ENCODE measurements at regions not wholly inside any gene's neighbourhood (a gene's known extent, or its start where the extent isn't known, plus 50 kb on each side); places are given as distances from the start of the nearest gene placed in this dataset.

- no peak overlapping the region for H3K27ac Mint-ChIP-seq (ENCODE audit: unreplicated experiment)
- intact Hi-C loops (cut with micrococcal nuclease; ENCODE audit: unreplicated experiment), result no loop called here
- no peak overlapping the region for H3K4me3 Mint-ChIP-seq (ENCODE audit: low read depth, unreplicated experiment)
- CTCF ChIA-PET, result no interaction called here
- TF ChIP-seq, protein P1, sequence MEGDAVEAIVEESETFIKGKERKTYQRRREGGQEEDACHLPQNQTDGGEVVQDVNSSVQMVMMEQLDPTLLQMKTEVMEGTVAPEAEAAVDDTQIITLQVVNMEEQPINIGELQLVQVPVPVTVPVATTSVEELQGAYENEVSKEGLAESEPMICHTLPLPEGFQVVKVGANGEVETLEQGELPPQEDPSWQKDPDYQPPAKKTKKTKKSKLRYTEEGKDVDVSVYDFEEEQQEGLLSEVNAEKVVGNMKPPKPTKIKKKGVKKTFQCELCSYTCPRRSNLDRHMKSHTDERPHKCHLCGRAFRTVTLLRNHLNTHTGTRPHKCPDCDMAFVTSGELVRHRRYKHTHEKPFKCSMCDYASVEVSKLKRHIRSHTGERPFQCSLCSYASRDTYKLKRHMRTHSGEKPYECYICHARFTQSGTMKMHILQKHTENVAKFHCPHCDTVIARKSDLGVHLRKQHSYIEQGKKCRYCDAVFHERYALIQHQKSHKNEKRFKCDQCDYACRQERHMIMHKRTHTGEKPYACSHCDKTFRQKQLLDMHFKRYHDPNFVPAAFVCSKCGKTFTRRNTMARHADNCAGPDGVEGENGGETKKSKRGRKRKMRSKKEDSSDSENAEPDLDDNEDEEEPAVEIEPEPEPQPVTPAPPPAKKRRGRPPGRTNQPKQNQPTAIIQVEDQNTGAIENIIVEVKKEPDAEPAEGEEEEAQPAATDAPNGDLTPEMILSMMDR (IDR thresholded peaks at IDR 0.05; ENCODE audit: unreplicated experiment), result no peak
- peaks cover 15% of the 10 kb centered on the region for H3K9me3 Mint-ChIP-seq (ENCODE audit: low read depth, unreplicated experiment)
- DNase-seq, result no peak
- H3K4me1 Mint-ChIP-seq (ENCODE audit: low read depth, unreplicated experiment), result no peaks in the 10 kb centered on the region
- no peaks in the 10 kb centered on the region for H3K36me3 Mint-ChIP-seq (ENCODE audit: insufficient read depth, unreplicated experiment)
- BruUV-seq (replicated peaks), result no TSS peak
- H3K27me3 Mint-ChIP-seq (ENCODE audit: unreplicated experiment), result no peaks in the 10 kb centered on the region
These were observed 1540.5 kb downstream of the UQCRFS1 start for GRCh38 chr19:27672309-27673047.

- Mint-ChIP-seq H3K9me3 (ENCODE audit: low read depth, unreplicated experiment) (peaks cover 12% of the 10 kb centered on the region), H3K36me3 (ENCODE audit: insufficient read depth, unreplicated experiment) (no peaks in the 10 kb centered on the region), H3K4me3 (ENCODE audit: low read depth, unreplicated experiment) (no peak overlapping the region), H3K27me3 (ENCODE audit: unreplicated experiment) (no peaks in the 10 kb centered on the region), H3K4me1 (ENCODE audit: low read depth, unreplicated experiment) (no peaks in the 10 kb centered on the region), H3K27ac (ENCODE audit: unreplicated experiment) (no peak overlapping the region)
- CTCF ChIA-PET, result no interaction called here
- intact Hi-C loops (cut with micrococcal nuclease; ENCODE audit: unreplicated experiment), result no loop called here
- DNase-seq, result no peak
- no TSS peak for BruUV-seq (replicated peaks)
- TF ChIP-seq, protein P1 (IDR thresholded peaks at IDR 0.05; ENCODE audit: unreplicated experiment), result no peak
These were observed 1541.1 kb downstream of the UQCRFS1 start for GRCh38 chr19:27671876-27672275.

- CTCF ChIA-PET, result no interaction called here
These were observed 1552.5 kb downstream of the UQCRFS1 start for GRCh38 chr19:27660428-27660827.

DNA sequence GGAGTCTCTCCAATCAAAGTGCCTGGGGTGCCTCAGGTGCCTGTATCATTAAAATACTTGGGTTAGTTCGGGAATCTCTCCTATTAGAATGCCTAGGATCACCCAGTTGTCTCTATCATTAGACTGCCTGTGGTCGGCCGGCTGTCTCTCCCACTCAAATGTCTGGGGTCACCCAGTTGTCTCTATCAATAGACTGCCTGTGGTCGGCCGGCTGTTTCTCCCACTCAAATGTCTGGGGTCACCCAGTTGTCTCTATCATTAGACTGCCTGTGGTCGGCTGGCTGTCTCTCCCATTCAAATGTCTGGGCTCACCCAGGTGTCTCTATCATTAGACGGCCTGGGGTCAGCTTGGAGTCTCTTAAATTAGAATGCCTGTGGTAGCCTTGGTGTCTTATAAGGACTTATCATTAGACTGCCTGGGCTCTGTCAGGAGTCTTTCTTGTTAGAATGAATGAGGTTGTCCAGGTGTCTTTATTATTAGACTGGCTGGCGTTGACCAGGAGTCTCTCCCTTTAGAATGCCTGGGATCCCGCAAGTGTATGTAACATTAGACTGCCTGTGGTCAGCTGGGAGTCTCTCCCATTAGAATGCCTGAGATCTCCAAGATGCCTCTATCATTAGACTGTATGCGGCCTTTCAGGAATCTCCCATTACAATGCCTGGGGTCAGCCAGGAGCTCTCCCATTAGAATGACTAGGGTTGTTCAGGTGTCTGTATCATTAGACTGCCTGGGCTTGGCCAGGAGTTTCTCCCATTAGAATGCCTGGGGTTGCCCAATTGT lies 1555.5 kb downstream of the UQCRFS1 start:
- TF ChIP-seq, protein P1 (IDR thresholded peaks at IDR 0.05; ENCODE audit: unreplicated experiment), result no peak
- H3K9me3 Mint-ChIP-seq (ENCODE audit: low read depth, unreplicated experiment), result peaks cover 21% of the 10 kb centered on the region
- H3K36me3 Mint-ChIP-seq (ENCODE audit: insufficient read depth, unreplicated experiment), result no peaks in the 10 kb centered on the region
- no peak overlapping the region for H3K27ac Mint-ChIP-seq (ENCODE audit: unreplicated experiment)
- H3K4me1 Mint-ChIP-seq (ENCODE audit: low read depth, unreplicated experiment), result no peaks in the 10 kb centered on the region
- no peaks in the 10 kb centered on the region for H3K27me3 Mint-ChIP-seq (ENCODE audit: unreplicated experiment)
- intact Hi-C loops (cut with micrococcal nuclease; ENCODE audit: unreplicated experiment), result no loop called here
- no TSS peak for BruUV-seq (replicated peaks)
- CTCF ChIA-PET, result no interaction called here
- no peak for DNase-seq
- H3K4me3 Mint-ChIP-seq (ENCODE audit: low read depth, unreplicated experiment), result no peak overlapping the region

More at GRCh38 chr19:27660428-27660827, 1552.5 kb downstream of the UQCRFS1 start:
- DNase-seq, result no peak
- Mint-ChIP-seq H3K36me3 (ENCODE audit: insufficient read depth, unreplicated experiment) (no peaks in the 10 kb centered on the region), H3K9me3 (ENCODE audit: low read depth, unreplicated experiment) (peaks cover 18% of the 10 kb centered on the region), H3K4me3 (ENCODE audit: low read depth, unreplicated experiment) (no peak overlapping the region), H3K27ac (ENCODE audit: unreplicated experiment) (no peak overlapping the region), H3K27me3 (ENCODE audit: unreplicated experiment) (no peaks in the 10 kb centered on the region), H3K4me1 (ENCODE audit: low read depth, unreplicated experiment) (no peaks in the 10 kb centered on the region)
- TF ChIP-seq, protein P1 (IDR thresholded peaks at IDR 0.05; ENCODE audit: unreplicated experiment), result no peak
- no TSS peak for BruUV-seq (replicated peaks)
- intact Hi-C loops (cut with micrococcal nuclease; ENCODE audit: unreplicated experiment), result no loop called here

All from Calu3 (cell line).